ENCODE measurements at regions not wholly inside any gene's neighbourhood (a gene's known extent, or its start where the extent isn't known, plus 50 kb on each side); places are given as distances from the start of the nearest gene placed in this dataset.

GRCh38 chr7:85703251-85704010, 516.6 kb upstream of the SEMA3D start:
- Histone ChIP-seq H3K9me2 (replicated peaks; ENCODE audit: insufficient read depth, low read length) (no peaks in the 10 kb centered on the region), H3K4me2 (ENCODE audit: low read depth, low read length, poor library complexity, severe bottlenecking) (no peak overlapping the region), H2AFZ (ENCODE audit: low read depth, low read length, severe bottlenecking) (no peak overlapping the region), H3K4me3 (ENCODE audit: insufficient read depth, low read length, poor library complexity, severe bottlenecking) (no peak overlapping the region), H3K27ac (ENCODE audit: low read depth, low read length) (no peak overlapping the region), H3K9ac (ENCODE audit: low read length) (no peak overlapping the region), H3K36me3 (ENCODE audit: low read length) (no peaks in the 10 kb centered on the region), H3K79me2 (ENCODE audit: insufficient read depth, low read length) (no peaks in the 10 kb centered on the region), H3F3A (ENCODE audit: insufficient read depth) (no peaks in the 10 kb centered on the region), H4K20me1 (ENCODE audit: low read depth, low read length) (no peaks in the 10 kb centered on the region), H3K9me3 (ENCODE audit: insufficient read depth, low read length) (no peaks in the 10 kb centered on the region), H3K27me3 (ENCODE audit: low read length) (no peaks in the 10 kb centered on the region)
- TF ChIP-seq EZH2phosphoT487 (conservative IDR thresholded peaks at IDR 0.05; ENCODE audit: low read length) (no peak), CTCF (IDR thresholded peaks at IDR 0.05; ENCODE audit: insufficient read depth, low read length, poor library complexity, severe bottlenecking) (no peak)

DNA sequence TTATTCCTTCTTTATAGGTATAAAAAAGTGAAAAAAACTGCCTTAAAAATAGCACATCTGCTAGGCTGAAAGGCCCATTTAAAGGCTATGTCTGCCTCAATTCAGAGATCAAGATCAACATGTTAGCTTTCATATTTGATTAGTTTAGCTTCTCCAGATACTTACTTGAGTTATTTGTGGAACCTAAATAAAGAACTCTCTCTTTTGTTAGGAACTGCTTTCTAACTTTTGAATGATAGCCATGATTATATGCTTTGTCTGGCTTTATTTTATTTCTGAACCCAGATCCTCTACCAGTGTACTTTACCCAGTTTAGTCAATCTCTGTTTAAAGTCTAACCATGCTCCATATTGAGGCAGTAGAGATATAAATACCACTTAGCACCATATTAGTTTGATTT, 515.5 kb upstream of the SEMA3D start:
- no peaks in the 10 kb centered on the region for H3F3A ChIP-seq (ENCODE audit: insufficient read depth)

GRCh38 chr7:85699482-85699881, 512.6 kb upstream of the SEMA3D start:
- no peaks in the 10 kb centered on the region for H4K20me1 ChIP-seq (ENCODE audit: low read depth, low read length)
- no peak overlapping the region for H3K4me2 ChIP-seq (ENCODE audit: low read depth, low read length, poor library complexity, severe bottlenecking)
- H3K27me3 ChIP-seq (ENCODE audit: low read length), result no peaks in the 10 kb centered on the region
- no peaks in the 10 kb centered on the region for H3K9me3 ChIP-seq (ENCODE audit: insufficient read depth, low read length)
- no peak overlapping the region for H3K9ac ChIP-seq (ENCODE audit: low read length)
- H3F3A ChIP-seq (ENCODE audit: insufficient read depth), result no peaks in the 10 kb centered on the region
- H3K79me2 ChIP-seq (ENCODE audit: insufficient read depth, low read length), result no peaks in the 10 kb centered on the region
- no peak overlapping the region for H3K4me3 ChIP-seq (ENCODE audit: insufficient read depth, low read length, poor library complexity, severe bottlenecking)
- H3K36me3 ChIP-seq (ENCODE audit: low read length), result no peaks in the 10 kb centered on the region
- no peaks in the 10 kb centered on the region for H3K9me2 ChIP-seq (replicated peaks; ENCODE audit: insufficient read depth, low read length)
- H2AFZ ChIP-seq (ENCODE audit: low read depth, low read length, severe bottlenecking), result no peak overlapping the region
- H3K27ac ChIP-seq (ENCODE audit: low read depth, low read length), result no peak overlapping the region
- TF ChIP-seq CTCF (IDR thresholded peaks at IDR 0.05; ENCODE audit: insufficient read depth, low read length, poor library complexity, severe bottlenecking) (no peak), EZH2phosphoT487 (conservative IDR thresholded peaks at IDR 0.05; ENCODE audit: low read length) (no peak)

More for the DNA sequence above, 515.5 kb upstream of the SEMA3D start:
- Histone ChIP-seq H3K27me3 (ENCODE audit: low read length) (no peaks in the 10 kb centered on the region), H3K36me3 (ENCODE audit: low read length) (no peaks in the 10 kb centered on the region), H3K9ac (ENCODE audit: low read length) (no peak overlapping the region), H3K79me2 (ENCODE audit: insufficient read depth, low read length) (no peaks in the 10 kb centered on the region), H3K9me2 (replicated peaks; ENCODE audit: insufficient read depth, low read length) (no peaks in the 10 kb centered on the region), H3K27ac (ENCODE audit: low read depth, low read length) (no peak overlapping the region), H3K4me3 (ENCODE audit: insufficient read depth, low read length, poor library complexity, severe bottlenecking) (no peak overlapping the region), H2AFZ (ENCODE audit: low read depth, low read length, severe bottlenecking) (no peak overlapping the region), H4K20me1 (ENCODE audit: low read depth, low read length) (no peaks in the 10 kb centered on the region), H3K4me2 (ENCODE audit: low read depth, low read length, poor library complexity, severe bottlenecking) (no peak overlapping the region), H3K9me3 (ENCODE audit: insufficient read depth, low read length) (no peaks in the 10 kb centered on the region)
- TF ChIP-seq EZH2phosphoT487 (conservative IDR thresholded peaks at IDR 0.05; ENCODE audit: low read length), result no peak
- TF ChIP-seq CTCF (IDR thresholded peaks at IDR 0.05; ENCODE audit: insufficient read depth, low read length, poor library complexity, severe bottlenecking), result no peak

All from SU-DHL-6 (cell line).